IMR-90 (cell line): ENCODE measurements at regions not wholly inside any gene's neighbourhood (a gene's known extent, or its start where the extent isn't known, plus 50 kb on each side); places are given as distances from the start of the nearest gene placed in this dataset.

Experiments used
- ATAC-seq: fragments of 200-7000 bp; cut with Tn5 transposase; 2 replicates; pipeline ENCODE4 v1.9.1; 2020; ENCODE audit warnings: low read depth, mild to moderate bottlenecking, moderate library complexity
- BruUV-seq: library from RNA; stranded (reverse); fragments of 400-500 nt; replicated peaks from 2 replicates; lab custom pipeline; 2021; lab: Mats Ljungman, UMichigan
- CTCF ChIA-PET: fragments of 300-600 bp; formaldehyde crosslinking; extraction: SDS; loops from one replicate; lab custom pipeline; 2021; ENCODE audit warnings: antibody characterized with exemption; lab: Yijun Ruan, JAX
- POLR2A ChIA-PET: fragments of 300-600 bp; sonication (Branson Sonifier 250); formaldehyde crosslinking; loops from one replicate; lab custom pipeline; 2022; ENCODE audit warnings: antibody characterized with exemption; ENCODE audit not compliant: unreplicated experiment; lab: Charles Lee
- DNase-seq: peaks from one replicate; pipeline ENCODE4 v3.0.0; 2013
- H2AFZ ChIP-seq: replicated peaks from 2 replicates; pipeline ENCODE3; 2013; ENCODE audit warnings: low read length, mild to moderate bottlenecking; ENCODE audit not compliant: poor library complexity
- H2AK5ac ChIP-seq: 2 replicates; pipeline ENCODE4 v1.6.1; 2013; ENCODE audit warnings: low read depth, low read length, inconsistent platforms
- H2AK9ac ChIP-seq: replicated peaks from 2 replicates; pipeline ENCODE3; 2013; ENCODE audit warnings: mild to moderate bottlenecking, low read depth, low read length, moderate library complexity; ENCODE audit not compliant: poor library complexity
- H2BK120ac ChIP-seq: 2 replicates; pipeline ENCODE4 v1.6.1; 2013; ENCODE audit warnings: low read depth, low read length, inconsistent platforms
- H2BK15ac ChIP-seq: 3 replicates; pipeline ENCODE4 v1.6.1; 2013; ENCODE audit warnings: low read depth, low read length, inconsistent platforms
- H2BK20ac ChIP-seq: 2 replicates; pipeline ENCODE4 v1.6.1; 2013; ENCODE audit warnings: low read depth, mild to moderate bottlenecking, inconsistent platforms, low read length, moderate library complexity
- H2BK5ac ChIP-seq: 2 replicates; pipeline ENCODE4 v1.6.1; 2013; ENCODE audit warnings: mild to moderate bottlenecking, low read depth, low read length, inconsistent platforms; ENCODE audit not compliant: poor library complexity, severe bottlenecking
- H3K14ac ChIP-seq: replicated peaks from 2 replicates; pipeline ENCODE4 v1.6.1; 2013; ENCODE audit warnings: low read depth, low read length, inconsistent platforms
- H3K18ac ChIP-seq: 2 replicates; pipeline ENCODE4 v1.6.1; 2013; ENCODE audit warnings: low read depth, low read length, control low read depth
- H3K23ac ChIP-seq: 2 replicates; pipeline ENCODE4 v1.6.1; 2013; ENCODE audit warnings: low read depth, low read length, inconsistent platforms
- H3K27ac ChIP-seq: 2 replicates; pipeline ENCODE4 v1.5.1; 2013; ENCODE audit warnings: mild to moderate bottlenecking, control low read depth, low read length; ENCODE audit not compliant: insufficient read depth
- H3K27me3 ChIP-seq: 2 replicates; pipeline ENCODE4 v1.6.1; 2013; ENCODE audit warnings: low read length; ENCODE audit not compliant: control insufficient read depth, insufficient read depth
- H3K36me3 ChIP-seq: 2 replicates; pipeline ENCODE4 v1.6.1; 2013; ENCODE audit warnings: low read length, mixed read lengths; ENCODE audit not compliant: control insufficient read depth, insufficient read depth
- H3K4ac ChIP-seq: 2 replicates; pipeline ENCODE4 v1.6.1; 2013; ENCODE audit warnings: low read depth, low read length, inconsistent platforms
- H3K4me1 ChIP-seq: 2 replicates; pipeline ENCODE4 v1.6.1; 2013; ENCODE audit warnings: low read length, mixed read lengths; ENCODE audit not compliant: control insufficient read depth, insufficient read depth
- H3K4me2 ChIP-seq: 2 replicates; pipeline ENCODE4 v1.6.1; 2013; ENCODE audit warnings: low read depth, mild to moderate bottlenecking, control low read depth, low read length, moderate library complexity
- H3K4me3 ChIP-seq: 2 replicates; pipeline ENCODE4 v1.5.1; 2013; ENCODE audit warnings: low read depth, mild to moderate bottlenecking, control low read depth, low read length, moderate library complexity; ENCODE audit not compliant: insufficient read depth
- H3K56ac ChIP-seq: 2 replicates; pipeline ENCODE4 v1.6.1; 2013; ENCODE audit warnings: low read length, inconsistent platforms; ENCODE audit not compliant: insufficient read depth; ENCODE audit errors: extremely low read depth
- H3K79me1 ChIP-seq, 2 experiments: 2 replicates each; pipeline ENCODE4 v1.6.1; 2013; ENCODE audit warnings: low read length in 2 of 2, inconsistent platforms in 1 of 2, low read depth in 1 of 2
- H3K9ac ChIP-seq: 2 replicates; pipeline ENCODE4 v1.6.1; 2013; ENCODE audit warnings: low read depth, low read length, control low read depth
- H3K9me1 ChIP-seq: 2 replicates; pipeline ENCODE4 v1.6.1; 2013; ENCODE audit warnings: low read length, inconsistent platforms; ENCODE audit not compliant: insufficient read depth
- H3K9me3 ChIP-seq: 2 replicates; pipeline ENCODE4 v1.6.1; 2013; ENCODE audit warnings: low read length; ENCODE audit not compliant: control insufficient read depth, insufficient read depth
- H4K20me1 ChIP-seq: 2 replicates; pipeline ENCODE4 v1.6.1; 2013; ENCODE audit warnings: low read length, inconsistent platforms; ENCODE audit not compliant: insufficient read depth
- H4K5ac ChIP-seq: 2 replicates; pipeline ENCODE4 v1.6.1; 2013; ENCODE audit warnings: mild to moderate bottlenecking, low read depth, low read length, control low read depth
- H4K8ac ChIP-seq, 2 experiments: 2 replicates each; pipeline ENCODE4 v1.6.1; 2013; ENCODE audit warnings: low read depth in 2 of 2, low read length in 2 of 2, control low read depth in 1 of 2, inconsistent platforms in 1 of 2
- H4K91ac ChIP-seq: 2 replicates; pipeline ENCODE4 v1.6.1; 2013; ENCODE audit warnings: low read depth, low read length, inconsistent platforms; ENCODE audit not compliant: insufficient read depth
- MAZ ChIP-seq: IDR thresholded peaks from 2 replicates; pipeline ENCODE4 v1.6.1; 2012; ENCODE audit warnings: low read depth, mild to moderate bottlenecking, low read length, improper control_type of control experiment, moderate library complexity, borderline replicate concordance
- WGBS, 2 experiments: methylation state at CpG; one replicate each; pipeline versions ENCODE4 v1.1.5 to v1.1.7; 2013; ENCODE audit warnings: missing lambda C conversion rate in 2 of 2; ENCODE audit not compliant: insufficient read length in 1 of 2; ENCODE audit errors: extremely low coverage in 2 of 2; 5-methylcytosine and 5-hydroxymethylcytosine counted together
- dilution Hi-C: fragments of 300-500 bp; cut with HindIII; formaldehyde crosslinking; loops from one replicate; pipeline ENCODE4 v1.14.3; 2018; ENCODE audit warnings: low sequenced_read_pairs; ENCODE audit not compliant: unreplicated experiment
- in situ Hi-C: fragments of 300-500 bp; cut with MboI; formaldehyde crosslinking; loops from 3 replicates; pipeline ENCODE4 v1.14.3; 2019; ENCODE audit warnings: low sequenced_read_pairs, inconsistent platforms, mixed read lengths
- intact Hi-C: fragments of 100-400 bp; cut with micrococcal nuclease; formaldehyde crosslinking; loops from 2 replicates; pipeline ENCODE4 v1.10.0; 2022

DNA sequence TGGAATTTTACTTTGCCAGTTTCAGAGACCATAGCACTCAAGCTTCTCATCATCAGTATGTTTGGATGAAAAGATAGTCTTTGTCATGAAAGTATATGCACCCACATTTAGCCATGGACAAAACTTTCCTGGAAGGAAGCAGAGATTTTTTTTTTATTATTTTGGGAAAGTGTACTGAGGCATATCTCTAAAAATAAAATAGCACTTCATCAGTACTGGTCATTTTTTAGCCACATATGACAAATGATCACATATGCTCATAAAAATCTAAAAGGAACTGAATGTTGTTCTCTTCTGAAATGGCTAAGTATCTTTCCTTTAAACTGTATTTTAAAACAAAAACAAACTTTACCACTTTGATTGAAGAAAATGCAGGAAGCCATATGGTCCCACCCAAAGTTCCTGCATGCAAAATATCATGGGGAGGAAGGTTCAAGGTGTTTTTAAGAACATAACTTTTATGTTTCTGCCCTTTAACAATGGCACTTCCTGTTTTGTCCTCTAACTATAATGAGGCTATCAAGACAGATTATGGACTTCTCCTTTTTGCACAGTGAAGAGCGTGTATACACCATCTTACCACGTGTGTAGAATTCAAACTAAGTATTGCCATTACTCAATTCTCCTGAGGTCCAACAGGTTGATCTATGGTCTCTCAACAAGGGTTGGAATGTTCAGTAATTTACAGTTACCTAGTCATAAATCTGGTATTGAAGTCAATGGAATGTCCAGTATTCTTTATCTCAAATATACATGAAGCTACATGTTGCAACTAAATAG lies 77.1 kb upstream of the SLC39A10 start:
- Histone ChIP-seq H3K4me2 (no peak overlapping the region), H3K9me3 (no peaks in the 10 kb centered on the region), H2AK5ac (no peak overlapping the region), H3K27ac (no peak overlapping the region), H3K56ac (no peak overlapping the region), H4K91ac (no peak overlapping the region), H3K4me1 (peaks cover 2% of the 10 kb centered on the region), H4K8ac (peak overlapping the region in 1 of 2 experiments; percentile 31; a peak in 1 of 4 replicates), H2AK9ac (no peak overlapping the region), H4K20me1 (no peaks in the 10 kb centered on the region), H2AFZ (no peak overlapping the region), H2BK20ac (peak overlapping the region; percentile 20; the same call in 1 of the 2 replicates), H3K4me3 (no peak overlapping the region), H3K18ac (peak overlapping the region; percentile 29; the same call in 1 of the 2 replicates), H3K27me3 (no peaks in the 10 kb centered on the region), H4K5ac (no peak overlapping the region; the same call in 1 of the 2 replicates), H2BK15ac (no peak overlapping the region), H2BK5ac (no peak overlapping the region), H2BK120ac (no peak overlapping the region), H3K9me1 (peaks cover 4% of the 10 kb centered on the region; the same call in 1 of the 2 replicates), H3K79me1 (no peaks in the 10 kb centered on the region), H3K36me3 (no peaks in the 10 kb centered on the region), H3K23ac (no peak overlapping the region), H3K14ac (no peak overlapping the region), H3K4ac (no peak overlapping the region), H3K9ac (no peak overlapping the region)
- in situ Hi-C loops (no loop called here), intact Hi-C loops (no loop called here), dilution Hi-C loops (no loop called here)
- CTCF ChIA-PET: interaction anchor here (0.6 kb wide), 1 partner anchor 293 kb away, joined by 4 read pairs; no protein-coding TSS in a partner anchor
- no CpG with 5 or more reads among the region's 2 CpGs for WGBS, 2 experiments
- POLR2A ChIA-PET: interaction anchor here (0.5 to 1.0 kb wide), 2 partner anchors 14 to 20 kb away, joined by 3 read pairs; no protein-coding TSS in a partner anchor
- ATAC-seq: no peak
- TF ChIP-seq MAZ: no peak
- DNase-seq: no peak
- no TSS peak for BruUV-seq
